HEK293 (cell line): ENCODE measurements at regions not wholly inside any gene's neighbourhood (a gene's known extent, or its start where the extent isn't known, plus 50 kb on each side); places are given as distances from the start of the nearest gene placed in this dataset.
A peak's percentile ranks its signal among the peaks of the same experiment; 100 is the strongest.
"Not testable (repeated sequence)": the region's sequence is repeated elsewhere in the genome, so short reads cannot be mapped to it uniquely, and the experiment has no call there.

Experiments used
- CTCF ChIA-PET: fragments of 350-600 bp; formaldehyde crosslinking; extraction: SDS; loops from one replicate; lab custom pipeline; 2021; ENCODE audit warnings: antibody characterized with exemption; lab: Yijun Ruan, JAX
- POLR2A ChIA-PET: fragments of 300-600 bp; formaldehyde crosslinking; extraction: SDS; loops from one replicate; lab custom pipeline; 2020; ENCODE audit warnings: antibody characterized with exemption, inconsistent platforms; lab: Yijun Ruan, JAX
- H3K27ac ChIP-seq: fragments of 200-500 bp; sonication (Bioruptor generic); 2 replicates; pipeline ENCODE4 v1.5.1; 2014; ENCODE audit warnings: low read depth, low read length, control low read depth, inconsistent platforms; ENCODE audit errors: extremely low read depth
- H3K36me3 ChIP-seq, 2 experiments: fragments of 200-500 bp in 1 of 2; sonication (Bioruptor generic) in 1 of 2; 1 replicate in 1 of 2; 2 replicates in 1 of 2; pipeline ENCODE4 v1.5.1; 2014 to 2017; ENCODE audit warnings: inconsistent platforms in 2 of 2, low read length in 2 of 2; ENCODE audit not compliant: control insufficient read depth in 2 of 2, insufficient read depth in 1 of 2
- H3K4me1 ChIP-seq: fragments of 200-500 bp; sonication (Bioruptor generic); 2 replicates; pipeline ENCODE4 v1.5.1; 2014; ENCODE audit warnings: mild to moderate bottlenecking, low read length, inconsistent platforms; ENCODE audit not compliant: control insufficient read depth, insufficient read depth
- H3K4me3 ChIP-seq: 2 replicates; pipeline ENCODE4 v1.5.1; 2011; ENCODE audit warnings: low read depth, mild to moderate bottlenecking, control low read depth, low read length, moderate library complexity
- H3K9me3 ChIP-seq: fragments of 200-500 bp; sonication (Bioruptor generic); 2 replicates; pipeline ENCODE4 v1.5.1; 2014; ENCODE audit warnings: low read depth, low read length, inconsistent platforms; ENCODE audit not compliant: control insufficient read depth, insufficient read depth
- CTCF ChIP-seq: fragments of 450-650 bp; formaldehyde crosslinking; IDR thresholded peaks from 2 replicates; pipeline ENCODE4 v1.5.1; 2016; ENCODE audit warnings: missing biosample characterization, missing genetic modification characterization
- GFI1B ChIP-seq: fragments of 450-650 bp; formaldehyde crosslinking; IDR thresholded peaks from 2 replicates; pipeline ENCODE4 v1.5.1; 2016; ENCODE audit warnings: missing biosample characterization, missing genetic modification characterization
- GLI4 ChIP-seq: fragments of 450-650 bp; formaldehyde crosslinking; IDR thresholded peaks from 2 replicates; pipeline ENCODE4 v1.5.1; 2016; ENCODE audit warnings: missing biosample characterization, missing genetic modification characterization
- GLIS2 ChIP-seq: fragments of 450-650 bp; formaldehyde crosslinking; IDR thresholded peaks from 2 replicates; pipeline ENCODE4 v1.5.1; 2016; ENCODE audit warnings: missing biosample characterization, missing genetic modification characterization
- HOXA7 ChIP-seq: sonication (generic); formaldehyde crosslinking; IDR thresholded peaks from 2 replicates; pipeline ENCODE4 v1.8.1; 2022; ENCODE audit warnings: missing genetic modification reagents, borderline replicate concordance
- IKZF3 ChIP-seq: fragments of 450-650 bp; IDR thresholded peaks from 2 replicates; pipeline ENCODE4 v1.5.0; 2018; ENCODE audit warnings: missing biosample characterization, mild to moderate bottlenecking, missing genetic modification characterization, moderate library complexity
- KLF16 ChIP-seq: fragments of 450-650 bp; formaldehyde crosslinking; IDR thresholded peaks from 2 replicates; pipeline ENCODE4 v1.5.1; 2017; ENCODE audit warnings: missing biosample characterization, missing genetic modification characterization
- PRDM1 ChIP-seq: fragments of 450-650 bp; formaldehyde crosslinking; IDR thresholded peaks from 2 replicates; pipeline ENCODE4; 2016; ENCODE audit warnings: missing biosample characterization, missing genetic modification characterization
- SETDB1 ChIP-seq: IDR thresholded peaks from one replicate; pipeline ENCODE4 v1.6.1; 2017; ENCODE audit warnings: mild to moderate bottlenecking, low read length, moderate library complexity, mixed read lengths; ENCODE audit not compliant: insufficient read length
- SP7 ChIP-seq: fragments of 450-650 bp; formaldehyde crosslinking; IDR thresholded peaks from 2 replicates; pipeline ENCODE4 v1.5.1; 2016; ENCODE audit warnings: missing biosample characterization, missing genetic modification characterization
- TCF7L2 ChIP-seq: IDR thresholded peaks from 2 replicates; pipeline ENCODE4 v1.6.1; 2011; ENCODE audit warnings: low read depth, mild to moderate bottlenecking, inconsistent platforms, low read length, moderate library complexity, borderline replicate concordance
- ZBTB11 ChIP-seq: fragments of 450-650 bp; formaldehyde crosslinking; conservative IDR thresholded peaks from 2 replicates; pipeline ENCODE4 v1.5.1; 2016; ENCODE audit warnings: low read depth, missing biosample characterization, missing genetic modification characterization
- ZBTB6 ChIP-seq: fragments of 450-650 bp; formaldehyde crosslinking; IDR thresholded peaks from 2 replicates; pipeline ENCODE4 v1.5.1; 2017; ENCODE audit warnings: missing biosample characterization, missing genetic modification characterization
- ZNF155 ChIP-seq: fragments of 450-650 bp; formaldehyde crosslinking; IDR thresholded peaks from 2 replicates; pipeline ENCODE4 v1.5.1; 2016; ENCODE audit warnings: missing biosample characterization, missing genetic modification characterization
- ZNF174 ChIP-seq: fragments of 450-650 bp; formaldehyde crosslinking; IDR thresholded peaks from 2 replicates; pipeline ENCODE4 v1.5.0; 2017; ENCODE audit warnings: missing biosample characterization, mild to moderate bottlenecking, missing genetic modification characterization
- ZNF223 ChIP-seq: fragments of 450-650 bp; formaldehyde crosslinking; IDR thresholded peaks from 2 replicates; pipeline ENCODE4 v1.5.1; 2016; ENCODE audit warnings: missing biosample characterization, missing genetic modification characterization
- ZNF239 ChIP-seq: fragments of 450-650 bp; formaldehyde crosslinking; IDR thresholded peaks from 2 replicates; pipeline ENCODE4 v1.5.1; 2016; ENCODE audit warnings: missing biosample characterization, missing genetic modification characterization
- ZNF24 ChIP-seq: fragments of 450-650 bp; formaldehyde crosslinking; IDR thresholded peaks from 2 replicates; pipeline ENCODE4 v1.5.1; 2016; ENCODE audit warnings: missing biosample characterization, missing genetic modification characterization
- ZNF335 ChIP-seq: fragments of 450-650 bp; formaldehyde crosslinking; conservative IDR thresholded peaks from 2 replicates; pipeline ENCODE4 v1.5.1; 2016; ENCODE audit warnings: missing biosample characterization, missing genetic modification characterization
- ZNF350 ChIP-seq: fragments of 450-650 bp; formaldehyde crosslinking; IDR thresholded peaks from 2 replicates; pipeline ENCODE4 v1.5.0; 2017; ENCODE audit warnings: missing biosample characterization, mild to moderate bottlenecking, missing genetic modification characterization
- ZNF354C ChIP-seq: fragments of 450-650 bp; formaldehyde crosslinking; IDR thresholded peaks from 2 replicates; pipeline ENCODE4 v1.5.1; 2016; ENCODE audit warnings: missing biosample characterization, missing genetic modification characterization, low read depth, borderline replicate concordance
- ZNF645 ChIP-seq: fragments of 450-650 bp; formaldehyde crosslinking; IDR thresholded peaks from 2 replicates; pipeline ENCODE4; 2016; ENCODE audit warnings: missing biosample characterization, missing genetic modification characterization
- ZNF658 ChIP-seq: fragments of 450-650 bp; formaldehyde crosslinking; IDR thresholded peaks from 2 replicates; pipeline ENCODE4; 2016; ENCODE audit warnings: missing biosample characterization, missing genetic modification characterization
- ZNF837 ChIP-seq: fragments of 450-650 bp; formaldehyde crosslinking; IDR thresholded peaks from 2 replicates; pipeline ENCODE4 v1.5.1; 2016; ENCODE audit warnings: missing biosample characterization, missing genetic modification characterization

GRCh38 chr17:16875662-16876061, 96.3 kb downstream of the TNFRSF13B start:
- ChIA-PET POLR2A (no interaction called here), CTCF (interaction anchor here (0.6 to 0.8 kb wide), 3 partner anchors 14 to 1023 kb away, joined by 3 to 4 read pairs (median 3); no protein-coding TSS in a partner anchor)
- no peak overlapping the region for H3K4me3 ChIP-seq
- H3K27ac ChIP-seq = no peak overlapping the region
- H3K4me1 ChIP-seq = no peaks in the 10 kb centered on the region
- TF ChIP-seq HOXA7 (CRISPR knock-in tag) = no peak
- no peak for TF ChIP-seq ZNF335 (tag by site-specific recombination)
- TF ChIP-seq IKZF3 = no peak
- TF ChIP-seq GFI1B (tag by site-specific recombination) = no peak
- no peaks in the 10 kb centered on the region for H3K36me3 ChIP-seq
- no peaks in the 10 kb centered on the region for H3K9me3 ChIP-seq

GRCh38 chr17:16874216-16874615, 97.7 kb downstream of the TNFRSF13B start:
- H3K27ac ChIP-seq, CTCF ChIA-PET, H3K9me3 ChIP-seq, POLR2A ChIA-PET, H3K4me1 ChIP-seq, H3K36me3 ChIP-seq, H3K4me3 ChIP-seq: not testable (repeated sequence)

- Histone ChIP-seq H3K36me3 (no peaks in the 10 kb centered on the region), H3K4me1 (no peaks in the 10 kb centered on the region), H3K9me3 (no peaks in the 10 kb centered on the region), H3K27ac (no peak overlapping the region), H3K4me3 (no peak overlapping the region)
- ChIA-PET POLR2A (no interaction called here), CTCF (interaction anchor here (0.8 kb wide), 1 partner anchor 324 kb away, joined by 4 read pairs; no protein-coding TSS in a partner anchor)
- TF ChIP-seq GLIS2 (tag by site-specific recombination) (0 out of 2 replicates have a peak, but pooled peaks have one; percentile 15), ZNF645 (tag by site-specific recombination) (no peak), ZBTB6 (tag by site-specific recombination) (no peak), ZNF837 (no peak), ZNF239 (tag by site-specific recombination) (no peak), ZNF24 (tag by site-specific recombination) (no peak), GLI4 (tag by site-specific recombination) (no peak), ZNF174 (tag by site-specific recombination) (no peak), ZBTB11 (no peak), KLF16 (tag by site-specific recombination) (no peak), TCF7L2 (no peak), ZNF350 (tag by site-specific recombination) (no peak), ZNF354C (tag by site-specific recombination) (no peak), PRDM1 (tag by site-specific recombination) (no peak), SP7 (no peak), ZNF155 (tag by site-specific recombination) (no peak), ZNF223 (tag by site-specific recombination) (0 out of 2 replicates have a peak, but pooled peaks have one; percentile 20), SETDB1 (no peak), CTCF (tag by site-specific recombination) (peak; percentile 48; the same call in 1 of the 2 replicates), ZNF658 (tag by site-specific recombination) (no peak)
These were observed 98.5 kb downstream of the TNFRSF13B start for GRCh38 chr17:16873174-16874035.
